ENCODE measurements at regions not wholly inside any gene's neighbourhood (a gene's known extent, or its start where the extent isn't known, plus 50 kb on each side); places are given as distances from the start of the nearest gene placed in this dataset.
"Not testable (repeated sequence)": the region's sequence is repeated elsewhere in the genome, so short reads cannot be mapped to it uniquely, and the experiment has no call there.

- DNase-seq (ENCODE audit: low read depth in 3 of 3, low spot score in 2 of 3), result no peak
These were observed 91.5 kb upstream of the CDH9 start for GRCh38 chr5:27129926-27130325.

GRCh38 chr5:27125856-27126255 is 87.5 kb upstream of the CDH9 start:
- DNase-seq (ENCODE audit: low read depth in 3 of 3, low spot score in 2 of 3), result no peak

- no peak for DNase-seq (ENCODE audit: low read depth in 3 of 3, low spot score in 2 of 3)
These were observed 86.2 kb upstream of the CDH9 start for GRCh38 chr5:27124590-27124989.

- not testable (repeated sequence) for DNase-seq (ENCODE audit: low read depth in 3 of 3, low spot score in 2 of 3)
These were observed 81.4 kb upstream of the CDH9 start for GRCh38 chr5:27119736-27120321.

GRCh38 chr5:27103486-27103885 is 65.1 kb upstream of the CDH9 start:
- no peak for DNase-seq (ENCODE audit: low read depth in 3 of 3, low spot score in 2 of 3)

GRCh38 chr5:27095761-27096160 is 57.4 kb upstream of the CDH9 start:
- not testable (repeated sequence) for DNase-seq (ENCODE audit: low read depth in 3 of 3, low spot score in 2 of 3)

GRCh38 chr5:27093279-27093678 is 54.9 kb upstream of the CDH9 start:
- no peak for DNase-seq (ENCODE audit: low read depth in 3 of 3, low spot score in 2 of 3)

GRCh38 chr5:27091858-27092257 is 53.5 kb upstream of the CDH9 start:
- no peak for DNase-seq (ENCODE audit: low read depth in 3 of 3, low spot score in 2 of 3)

- not testable (repeated sequence) for DNase-seq (ENCODE audit: low read depth in 3 of 3, low spot score in 2 of 3)
These were observed 50.4 kb upstream of the CDH9 start for GRCh38 chr5:27088822-27089221.
